HUDEP-2 (cell line): ENCODE measurements at regions not wholly inside any gene's neighbourhood (a gene's known extent, or its start where the extent isn't known, plus 50 kb on each side); places are given as distances from the start of the nearest gene placed in this dataset.
"Not testable (repeated sequence)": the region's sequence is repeated elsewhere in the genome, so short reads cannot be mapped to it uniquely, and the experiment has no call there.

ENCODE experiments used
- DNase-seq, 76 experiments: peaks; one replicate each; lab custom pipeline; 2025; ENCODE audit not compliant: unreplicated experiment in 76 of 76; lab: John Stamatoyannopoulos, UW

DNA sequence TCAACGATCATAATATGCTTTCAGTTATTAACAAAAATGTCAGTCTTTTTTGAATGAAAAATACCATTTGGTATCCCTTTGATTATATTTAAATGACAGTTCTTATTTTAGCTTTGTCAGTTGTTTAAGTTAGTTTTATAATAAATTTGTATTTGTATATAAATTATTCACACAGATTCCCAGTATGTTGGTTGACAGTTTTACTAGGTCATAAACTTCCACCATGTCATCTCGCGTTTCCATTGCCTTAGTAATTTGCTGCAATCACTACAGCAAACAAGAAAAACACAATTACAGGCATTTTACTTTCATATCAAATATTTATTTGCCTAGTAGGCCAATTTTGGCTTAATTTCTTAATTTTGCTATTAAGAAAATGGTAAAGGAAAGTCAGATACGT lies 109.6 kb upstream of the ANK2 start:
- DNase-seq, result no peak

DNA sequence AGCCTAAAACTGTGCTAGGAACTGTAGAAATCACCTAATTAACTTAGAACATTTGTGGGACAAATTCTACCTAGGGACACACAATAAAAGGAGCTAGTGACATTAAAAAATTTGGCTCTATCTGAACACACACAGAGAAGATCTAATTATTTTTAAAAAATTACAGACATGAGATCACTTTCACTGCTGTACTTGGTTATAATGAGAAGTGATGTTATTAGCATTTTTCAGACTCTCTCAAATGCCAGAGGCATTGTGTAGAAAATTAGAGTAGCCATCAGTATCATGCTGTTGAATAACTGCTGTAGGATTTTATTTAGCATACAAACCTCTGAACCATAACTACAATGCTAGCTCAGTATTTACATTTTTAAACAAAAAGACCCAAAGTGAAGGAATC lies 109.1 kb upstream of the ANK2 start:
- no peak for DNase-seq

DNA sequence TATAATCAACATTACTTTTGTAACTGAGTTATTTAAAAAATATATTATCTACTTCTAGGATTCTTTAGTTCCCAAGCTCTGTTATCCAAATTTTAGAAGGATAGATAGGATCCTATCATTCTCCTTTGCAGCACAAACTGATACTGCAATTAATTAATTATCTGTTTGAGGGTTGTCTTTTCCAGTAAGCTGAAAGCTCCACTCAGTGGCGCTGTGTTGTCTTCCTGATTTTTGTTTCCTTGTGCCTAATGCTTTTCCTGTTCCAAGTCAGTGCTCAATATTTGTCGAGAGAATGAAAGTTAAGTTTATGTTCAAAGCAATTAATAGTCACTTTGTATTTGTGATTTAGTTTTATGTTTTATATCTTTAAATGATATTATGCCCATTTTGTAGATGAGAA lies 107.4 kb upstream of the ANK2 start:
- DNase-seq, result no peak

DNA sequence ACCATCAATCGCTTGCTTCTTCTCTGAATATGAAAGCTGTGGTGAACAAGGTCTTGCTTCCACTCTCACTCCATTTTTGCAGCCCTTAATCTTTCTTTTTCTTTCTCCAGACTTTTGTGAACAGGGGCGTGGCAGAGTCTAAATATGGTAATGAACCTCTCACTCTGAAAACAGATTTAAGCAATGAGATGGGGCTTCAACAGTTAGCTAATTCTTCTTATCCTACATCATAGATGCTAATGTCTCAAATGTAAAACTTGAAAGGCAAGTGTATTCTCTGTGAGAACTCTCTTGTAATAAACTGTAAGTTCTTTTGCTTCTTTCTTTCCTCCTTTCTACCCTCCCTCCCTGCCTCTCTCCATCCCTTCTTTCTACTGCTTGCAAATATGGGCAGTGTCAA lies 106.5 kb upstream of the ANK2 start:
- no peak for DNase-seq

DNA sequence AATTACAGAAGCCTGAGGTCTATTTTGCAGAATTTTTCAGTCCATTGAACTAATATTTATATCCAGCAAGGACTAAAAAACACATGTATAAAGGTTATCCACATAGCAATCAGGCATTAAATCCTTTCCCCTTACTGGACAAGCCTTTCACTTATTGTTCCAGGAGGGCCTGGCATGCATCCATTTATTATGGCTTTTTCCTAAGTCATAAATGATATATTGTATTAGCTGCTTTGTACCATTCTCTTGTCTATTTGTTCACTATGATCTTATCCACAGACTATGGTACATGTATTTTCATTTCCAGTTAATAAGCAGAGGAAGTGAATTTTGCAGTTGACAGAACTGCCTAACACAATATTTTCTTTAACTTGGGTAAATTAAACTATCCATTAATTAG lies 105.4 kb upstream of the ANK2 start:
- no peak for DNase-seq

DNA sequence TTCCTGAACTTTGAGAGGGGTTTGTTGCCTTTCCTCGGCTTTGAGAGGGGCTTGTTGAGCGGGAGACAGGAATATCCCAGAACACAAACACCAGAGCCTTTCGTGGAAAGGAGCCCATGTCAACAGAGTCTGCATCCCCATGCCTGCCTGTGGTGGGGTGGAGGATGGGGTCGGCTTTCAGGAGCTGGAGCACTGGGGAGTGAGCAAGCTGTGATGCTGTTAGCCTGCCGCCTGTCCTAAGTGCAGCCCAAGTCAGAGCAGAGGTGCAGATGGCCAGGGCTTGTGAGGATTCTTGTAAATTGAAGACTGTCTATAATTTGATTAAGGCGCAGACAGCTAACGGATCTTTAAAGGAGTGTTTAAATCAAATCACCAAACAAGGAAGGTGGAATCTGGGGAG lies 103.3 kb upstream of the ANK2 start:
- DNase-seq, result no peak

DNA sequence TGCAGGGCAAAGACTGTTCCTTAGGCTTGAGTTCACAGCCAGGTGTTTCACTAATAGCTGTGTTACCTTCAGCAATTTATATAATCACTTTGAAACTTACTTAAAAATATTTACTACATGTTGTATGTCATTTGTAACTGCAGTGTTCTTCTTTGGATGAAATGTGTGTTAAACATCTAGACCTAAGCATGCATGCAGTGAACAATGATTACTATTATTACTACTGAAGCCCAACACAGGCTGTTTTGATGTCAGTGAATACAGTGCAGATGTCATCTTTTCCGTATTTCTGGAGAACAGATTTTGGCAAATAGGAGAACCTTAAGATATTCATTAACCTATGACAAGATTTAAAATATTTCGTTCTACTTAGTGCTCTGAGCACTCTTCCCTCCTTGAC lies 101.8 kb upstream of the ANK2 start:
- DNase-seq, result no peak

DNA sequence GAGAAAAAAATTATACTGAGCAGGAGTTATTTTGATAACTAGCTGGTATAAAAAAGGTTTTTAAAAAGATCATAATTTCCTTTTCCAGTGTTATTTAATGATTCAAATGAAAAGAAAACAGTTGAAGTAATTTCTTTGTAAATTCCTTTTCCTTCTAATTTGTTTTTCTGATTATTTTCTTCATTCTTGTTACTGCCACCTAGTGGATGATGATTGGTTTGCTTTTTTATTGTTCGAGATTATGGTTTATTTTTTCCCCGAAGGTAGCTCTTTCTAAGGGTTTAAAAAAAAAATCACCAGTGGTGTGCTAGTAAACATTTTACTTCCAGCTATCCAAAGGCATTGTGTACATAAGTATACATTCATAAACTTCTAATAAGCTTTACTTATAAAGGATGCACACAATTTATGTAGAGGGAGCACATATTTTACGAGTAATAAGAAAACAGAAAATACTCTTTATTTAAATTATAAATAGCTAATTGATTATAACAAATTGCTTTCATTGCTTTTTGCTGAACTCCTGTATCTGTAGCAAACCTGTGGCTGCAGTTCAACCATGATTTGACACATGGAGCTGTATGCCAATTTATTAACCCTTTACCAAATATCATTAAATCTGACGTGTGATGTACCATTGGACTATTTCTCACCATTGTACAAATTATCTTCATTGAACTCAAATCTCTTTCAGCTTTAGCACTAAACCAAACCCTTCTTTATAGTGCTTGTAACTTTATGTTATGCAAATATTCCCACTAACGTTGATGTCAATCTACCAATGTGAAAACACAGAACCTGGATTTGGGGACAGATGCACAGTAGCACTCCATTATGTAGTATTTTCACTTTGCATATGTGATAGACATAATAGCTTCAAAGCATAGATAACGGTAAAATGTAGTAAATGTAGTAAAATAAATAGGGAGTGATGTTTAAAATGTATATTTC lies 97.8 kb upstream of the ANK2 start:
- DNase-seq, result no peak

DNA sequence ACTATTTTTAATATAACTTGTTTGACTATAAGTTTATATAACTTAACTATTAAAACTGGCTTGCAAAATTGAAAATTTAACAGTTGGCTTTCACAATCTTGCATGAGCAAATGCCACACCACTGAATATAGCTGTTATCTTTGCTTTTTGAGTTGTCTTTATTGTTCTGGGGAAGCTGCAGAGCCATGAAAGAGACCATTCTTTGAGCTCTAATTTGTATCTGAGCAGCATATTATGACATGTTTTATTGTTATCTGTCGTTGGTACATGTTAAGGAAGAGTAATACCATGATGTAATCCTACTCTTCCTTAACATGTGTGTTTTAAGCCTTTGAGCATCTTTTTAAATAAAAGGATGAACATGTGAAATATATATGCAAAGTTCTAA lies 97.1 kb upstream of the ANK2 start:
- no peak for DNase-seq

DNA sequence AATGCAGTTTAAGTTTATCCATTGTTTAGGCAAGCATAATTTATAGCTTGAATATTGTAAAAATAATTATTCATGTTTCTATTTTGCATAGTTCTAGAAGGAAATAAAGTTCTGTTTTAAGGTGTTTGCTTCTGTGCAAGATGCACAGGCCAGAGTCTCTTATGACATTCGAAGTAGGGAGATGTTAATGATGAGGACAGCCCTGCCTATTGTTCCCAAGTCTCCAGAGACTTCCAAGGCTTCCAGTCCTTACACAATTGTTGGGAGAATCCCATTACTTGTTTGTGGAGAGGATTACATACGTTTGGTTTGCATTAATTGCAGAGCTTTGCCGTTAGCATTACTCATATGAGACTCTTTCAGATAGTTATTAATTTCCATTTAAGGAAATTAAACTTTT lies 96.2 kb upstream of the ANK2 start:
- no peak for DNase-seq

DNA sequence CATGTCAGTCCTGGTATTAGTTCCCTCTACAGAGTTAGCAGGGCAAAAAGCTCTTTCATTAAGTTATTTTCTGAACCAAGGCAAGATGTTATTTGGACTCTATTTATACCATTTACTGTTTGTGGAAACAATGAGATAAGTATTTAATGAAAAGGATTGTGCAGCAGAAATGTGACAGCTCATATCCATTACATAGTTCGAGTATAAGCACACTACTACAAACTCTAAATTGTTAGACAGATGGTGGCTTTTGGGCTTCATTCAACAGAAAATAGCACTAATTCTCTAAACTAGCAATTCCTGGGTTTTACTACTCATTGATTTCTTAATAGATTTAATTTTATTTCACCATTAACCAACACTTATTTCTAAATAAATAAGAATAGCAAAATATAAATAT lies 95.2 kb upstream of the ANK2 start:
- no peak for DNase-seq

DNA sequence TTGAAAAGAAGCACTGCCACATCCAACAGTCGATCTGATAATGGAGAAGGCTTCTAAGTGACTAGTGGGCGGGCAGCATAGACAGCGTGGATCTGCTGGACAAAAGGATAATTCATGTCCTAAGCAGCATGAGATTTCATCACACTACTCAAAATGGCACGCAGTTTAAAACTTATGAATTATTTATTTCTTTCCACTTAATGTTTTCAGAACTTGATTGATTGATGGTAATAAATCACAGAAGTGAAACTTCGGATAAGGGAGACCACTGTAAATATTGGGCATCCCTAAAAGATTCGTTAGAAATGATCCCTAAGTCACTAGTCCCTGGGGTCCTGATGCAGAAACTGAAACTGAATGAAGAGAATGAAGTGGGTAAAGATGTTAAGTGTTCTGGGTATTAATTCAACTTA lies 93.0 kb upstream of the ANK2 start:
- no peak for DNase-seq

DNA sequence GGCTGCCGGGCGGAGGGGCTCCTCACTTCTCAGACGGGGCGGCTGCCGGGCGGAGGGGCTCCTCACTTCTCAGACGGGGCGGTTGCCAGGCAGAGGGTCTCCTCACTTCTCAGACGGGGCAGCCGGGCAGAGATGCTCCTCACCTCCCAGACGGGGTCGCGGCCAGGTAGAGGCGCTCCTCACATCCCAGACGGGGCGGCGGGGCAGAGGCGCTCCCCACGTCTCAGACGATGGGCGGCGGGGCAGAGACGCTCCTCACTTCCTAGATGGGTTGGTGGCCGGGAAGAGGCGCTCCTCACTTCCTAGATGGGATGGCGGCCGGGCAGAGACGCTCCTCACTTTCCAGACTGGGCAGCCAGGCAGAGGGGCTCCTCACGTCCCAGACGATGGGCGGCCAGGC lies 91.7 kb upstream of the ANK2 start:
- not testable (repeated sequence) for DNase-seq

DNA sequence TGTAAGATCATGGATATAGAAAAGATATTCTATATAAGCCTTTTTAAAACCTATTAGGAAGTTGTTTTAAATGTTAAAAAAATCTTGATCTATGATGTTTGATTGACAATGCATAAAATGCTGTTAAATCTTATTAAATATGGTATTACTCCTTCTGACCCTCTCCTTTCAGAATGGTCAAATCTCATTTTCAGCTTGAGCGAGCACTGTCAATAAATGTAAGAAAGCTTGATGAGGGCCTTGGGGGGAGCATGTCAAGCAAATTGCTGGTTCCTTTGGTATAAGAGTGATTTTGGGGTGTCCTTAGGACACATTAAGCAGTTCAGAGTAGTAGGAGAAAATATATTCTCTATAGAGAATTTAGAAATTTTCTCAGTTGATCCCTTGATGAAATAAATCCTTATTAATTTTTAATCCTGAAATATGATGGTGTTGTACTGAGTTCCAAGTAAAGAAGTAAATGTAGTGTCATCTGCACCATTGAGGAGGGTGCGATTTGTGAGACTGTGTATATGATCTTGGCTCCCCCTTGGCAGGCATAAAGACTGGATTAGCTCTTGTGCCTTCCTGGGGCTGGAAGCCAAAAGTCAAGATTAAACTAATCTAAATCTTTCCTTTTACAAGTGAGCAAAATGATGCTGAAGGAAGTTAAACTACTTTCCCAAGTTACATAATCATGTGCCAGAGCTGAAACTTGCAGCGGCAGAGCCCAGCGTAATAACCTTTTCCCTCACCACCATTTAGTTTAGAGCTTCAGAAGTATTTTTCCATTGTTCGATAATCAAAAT lies 82.6 kb upstream of the ANK2 start:
- DNase-seq, result no peak

DNA sequence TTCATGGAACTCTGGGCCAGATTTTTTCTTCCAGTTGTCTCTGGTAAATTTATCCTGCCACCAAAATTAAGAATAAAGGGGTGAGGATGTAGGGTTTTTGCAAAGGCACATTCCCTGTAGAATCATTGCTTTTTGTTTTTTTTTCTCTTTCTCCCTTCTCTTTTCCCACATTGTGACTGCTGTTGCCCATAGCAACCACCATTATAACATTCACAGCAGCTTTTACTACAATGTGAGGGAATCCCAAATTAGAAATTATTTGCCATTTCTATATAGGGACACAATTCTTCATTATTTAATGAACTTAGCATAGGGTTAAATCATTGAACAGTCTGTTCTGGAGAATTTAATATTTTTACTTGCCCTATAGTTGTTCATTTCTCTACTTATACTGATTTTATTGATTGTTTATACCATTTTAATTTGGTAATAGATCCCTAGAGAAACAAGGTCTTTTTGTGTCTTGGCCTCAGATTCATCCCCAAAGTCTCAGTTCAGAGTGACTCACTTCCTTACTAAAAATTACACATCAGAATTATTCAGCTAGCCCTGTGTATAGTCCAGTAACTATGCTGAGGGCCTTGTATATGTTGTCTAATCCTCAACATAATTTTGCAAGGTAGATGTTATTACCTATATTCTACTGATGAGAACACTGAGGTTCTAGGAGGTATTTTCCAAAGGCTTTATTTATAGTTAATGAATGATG lies 80.8 kb upstream of the ANK2 start:
- DNase-seq, result no peak

DNA sequence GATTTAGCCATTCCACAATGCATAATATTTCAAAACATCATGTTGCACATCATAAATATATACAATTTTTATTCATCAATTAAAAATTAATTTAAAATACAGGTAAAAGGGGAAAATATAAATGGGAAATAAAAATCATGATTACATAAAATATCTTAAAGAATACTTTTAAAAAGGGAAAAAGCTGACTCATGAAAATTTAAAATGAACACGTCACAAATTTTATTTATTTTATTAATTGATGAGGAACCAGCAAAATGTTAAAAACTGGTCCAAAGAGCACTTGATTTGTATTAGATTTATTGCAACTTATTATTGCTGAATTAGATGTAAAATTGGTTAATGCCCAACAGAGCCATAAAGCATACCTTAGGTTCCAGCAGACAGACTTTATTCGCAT lies 78.5 kb upstream of the ANK2 start:
- DNase-seq, result no peak

DNA sequence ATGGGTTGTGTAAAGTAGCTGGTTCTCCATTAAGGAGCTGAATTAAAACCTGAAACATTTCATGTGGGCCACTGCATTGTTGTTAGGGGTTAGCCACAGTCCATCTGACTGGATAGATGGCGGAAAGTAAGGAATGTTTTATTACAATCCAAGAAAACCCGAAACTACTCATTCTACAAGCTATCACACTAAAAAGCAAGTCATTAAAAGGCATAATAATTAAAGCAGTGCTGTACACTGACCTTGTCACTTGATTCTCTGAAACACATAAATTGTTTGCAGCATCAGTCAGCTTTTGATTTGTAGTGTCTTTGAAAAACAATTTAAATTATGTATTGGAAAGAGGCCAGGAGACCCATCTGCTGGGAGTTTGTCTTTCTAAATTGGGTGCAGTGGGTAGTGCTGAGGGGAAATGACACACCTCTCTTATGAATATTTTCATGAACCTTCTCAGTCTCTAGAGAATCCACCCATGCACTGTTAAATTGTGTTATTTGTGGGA lies 75.7 kb upstream of the ANK2 start:
- no peak for DNase-seq

DNA sequence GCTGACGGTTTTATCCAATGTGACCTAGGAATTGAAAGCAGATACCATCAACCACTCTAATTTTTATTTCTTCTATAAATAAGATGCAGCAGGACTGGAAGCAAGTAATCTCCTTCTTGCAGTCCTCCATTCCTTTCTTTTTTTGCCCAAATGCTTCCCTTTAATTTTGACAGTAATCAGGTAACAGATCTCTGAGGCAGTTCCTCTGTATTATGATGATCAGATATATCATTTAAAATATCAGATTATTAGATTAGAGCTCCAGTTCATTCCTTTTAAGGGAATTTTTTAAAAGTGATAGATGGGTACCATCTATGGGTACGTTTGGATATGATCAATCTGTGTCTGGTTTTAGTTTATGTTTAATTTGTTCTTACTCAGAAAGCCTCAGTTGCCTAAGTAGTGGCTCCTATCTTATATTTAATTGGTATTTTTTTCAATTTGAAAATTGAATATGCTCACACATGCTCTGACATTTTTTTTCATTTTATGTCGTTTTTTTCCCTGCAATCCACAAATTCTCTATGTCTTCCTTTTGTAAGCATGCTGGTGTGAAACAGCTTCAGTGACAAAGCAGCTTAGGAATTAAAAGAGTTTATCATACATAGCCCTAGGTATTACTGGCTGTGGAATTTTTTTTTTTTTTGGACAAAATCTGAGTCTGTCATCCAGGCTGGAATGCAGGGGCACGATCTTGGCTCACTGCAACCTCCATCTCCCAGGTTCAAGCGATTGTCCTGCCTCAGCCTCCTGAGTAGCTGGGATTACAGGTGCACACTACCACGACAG lies 73.7 kb upstream of the ANK2 start:
- DNase-seq, result no peak

DNA sequence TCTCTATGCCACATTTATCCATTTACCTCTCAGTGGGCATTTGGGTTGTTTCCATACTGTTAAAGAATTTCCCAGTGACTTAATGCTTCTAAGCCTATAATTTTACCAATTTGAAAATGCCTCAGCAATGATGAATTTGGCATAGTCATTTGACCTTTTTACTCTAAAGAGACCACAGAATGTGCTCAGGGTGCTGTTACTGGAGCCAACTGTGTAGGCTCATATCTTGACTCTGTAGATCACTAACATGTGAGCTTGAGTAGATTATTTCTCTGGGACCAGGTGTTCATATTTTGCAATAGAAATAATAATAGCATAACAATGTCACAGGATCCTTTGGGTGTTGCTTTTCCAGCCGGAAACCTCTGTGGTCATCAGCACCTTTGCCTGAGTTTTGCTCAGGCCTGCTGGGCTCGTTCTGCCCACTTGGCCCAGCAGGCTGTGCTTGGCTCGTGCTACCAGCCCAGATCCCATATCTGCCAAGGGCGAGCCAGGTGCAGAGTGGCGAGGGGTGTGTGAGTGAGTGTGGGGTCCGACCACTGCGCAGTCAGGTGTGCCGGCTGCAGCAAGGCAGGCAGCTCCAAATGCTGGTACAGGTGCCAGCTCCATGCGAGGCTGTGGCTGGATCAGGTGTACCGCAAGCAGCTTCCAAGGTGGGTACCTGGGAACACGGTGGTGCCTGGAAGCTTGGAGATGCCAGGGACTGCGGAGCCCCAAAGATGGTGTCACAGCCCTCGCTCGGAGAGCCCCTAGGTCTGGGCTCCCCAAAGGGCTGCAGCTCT lies 70.6 kb upstream of the ANK2 start:
- no peak for DNase-seq
